ENCODE measurements at regions not wholly inside any gene's neighbourhood (a gene's known extent, or its start where the extent isn't known, plus 50 kb on each side); places are given as distances from the start of the nearest gene placed in this dataset.
"Not testable (repeated sequence)": the region's sequence is repeated elsewhere in the genome, so short reads cannot be mapped to it uniquely, and the experiment has no call there.

DNA sequence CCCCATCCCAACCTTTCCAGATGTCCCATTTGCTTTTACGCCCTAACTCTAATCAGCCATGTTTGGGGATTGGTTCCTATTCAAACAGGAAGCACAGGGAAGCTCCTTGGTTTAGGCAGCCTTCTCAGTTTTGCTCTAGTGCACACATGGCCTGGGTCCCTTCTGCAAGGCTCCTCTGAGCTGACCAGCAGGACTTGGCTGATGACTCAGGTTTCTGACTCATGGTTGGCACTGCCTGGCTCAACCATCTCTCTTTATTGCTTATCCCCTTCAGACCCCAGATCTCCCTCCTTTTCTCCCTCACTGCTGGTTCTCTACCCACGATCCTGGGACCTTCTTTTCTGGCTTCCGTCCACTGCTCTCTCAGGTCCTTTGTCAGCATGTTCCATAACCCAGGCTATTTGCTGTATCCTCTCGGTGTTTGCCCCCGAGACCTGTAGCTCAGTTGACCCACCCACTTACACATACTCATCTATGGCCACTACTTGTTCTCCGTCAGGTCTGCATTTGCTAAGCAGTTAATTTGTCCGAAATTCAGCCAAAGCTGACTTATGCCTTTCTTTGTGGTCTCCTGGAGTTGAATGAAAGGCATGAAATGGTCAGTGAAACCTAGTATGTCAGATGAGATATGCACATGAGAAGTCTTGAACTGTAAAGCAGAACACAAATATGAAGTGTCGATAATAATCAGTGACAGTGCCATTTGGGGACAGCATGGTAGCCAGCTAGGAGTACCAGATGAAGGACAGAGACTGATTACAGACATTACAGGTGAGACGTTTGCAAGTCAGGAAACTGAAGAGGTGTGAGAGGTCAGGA lies 323.5 kb upstream of the ROPN1 start:
- DNase-seq (ENCODE audit: low read depth), result peak; percentile 96

DNA sequence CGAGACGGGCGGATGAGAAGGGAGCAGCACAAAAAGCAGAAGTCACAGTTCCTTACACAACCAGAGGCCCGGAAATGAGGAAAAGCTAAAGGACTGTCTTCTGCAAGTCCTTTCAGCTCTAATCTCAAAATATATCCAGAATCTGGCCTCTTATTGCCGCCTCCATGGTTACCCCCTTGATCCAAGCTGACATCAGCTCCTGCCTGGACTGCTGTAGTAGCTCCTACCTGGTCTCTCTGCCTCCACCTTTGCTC lies 324.0 kb upstream of the ROPN1 start:
- no peak for DNase-seq (ENCODE audit: low read depth)

DNA sequence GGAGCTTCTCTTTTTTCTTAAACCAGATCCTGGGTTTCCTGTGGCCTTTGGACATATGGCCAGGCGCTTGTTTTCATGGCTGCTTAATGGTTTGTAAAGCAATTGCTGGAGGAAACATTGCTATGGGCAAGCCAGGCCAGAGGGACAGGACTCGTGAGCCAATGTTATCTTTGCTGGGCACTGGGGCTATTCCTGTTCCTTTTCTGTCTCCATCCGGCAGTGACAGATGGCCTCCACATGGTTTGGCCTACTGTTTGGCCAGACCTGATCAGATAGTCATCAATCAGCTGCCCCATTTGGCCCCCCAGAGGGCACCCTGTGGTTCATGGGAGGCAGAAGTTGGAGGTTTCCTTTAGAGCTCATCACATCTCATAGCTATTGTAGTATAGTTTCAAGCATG lies 326.1 kb upstream of the ROPN1 start:
- DNase-seq (ENCODE audit: low read depth), result no peak

DNA sequence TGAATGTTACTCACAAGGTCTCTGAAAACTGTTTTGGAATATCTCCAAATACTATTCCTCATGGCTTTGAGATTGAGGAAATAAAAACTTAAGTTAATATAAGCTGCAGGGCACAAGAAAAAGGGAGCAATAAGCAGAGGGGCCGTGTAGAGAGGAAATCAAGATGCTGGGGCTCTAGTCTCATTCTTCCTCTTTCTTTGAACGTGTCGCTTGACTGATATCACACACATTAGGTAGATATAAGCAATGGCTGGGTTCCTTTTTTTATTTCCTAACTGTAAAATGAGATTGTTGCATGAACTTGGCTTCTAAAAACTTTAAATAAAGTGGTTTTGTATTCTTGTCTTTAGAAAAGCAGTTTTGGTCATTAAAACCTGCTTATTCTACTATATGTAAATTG lies 326.7 kb upstream of the ROPN1 start:
- DNase-seq (ENCODE audit: low read depth), result no peak

DNA sequence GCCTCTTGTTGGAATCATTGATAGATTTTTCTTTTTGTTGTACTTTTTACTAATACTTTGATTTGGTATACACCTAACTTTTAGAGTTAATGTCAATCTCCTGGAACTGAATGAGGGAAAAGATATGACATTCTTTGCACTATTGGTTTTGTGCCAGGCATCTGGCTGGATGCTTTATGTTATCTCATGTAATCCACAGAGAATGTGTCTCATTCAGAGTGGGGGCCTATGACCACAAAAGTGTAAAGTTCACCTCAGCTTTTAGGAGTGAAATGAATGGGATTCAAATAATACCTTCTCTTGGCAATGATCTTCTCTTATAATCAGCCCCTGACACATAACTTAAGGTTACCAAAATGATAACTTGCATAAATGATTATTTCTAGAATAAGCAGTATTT lies 329.1 kb upstream of the ROPN1 start:
- DNase-seq (ENCODE audit: low read depth), result no peak

DNA sequence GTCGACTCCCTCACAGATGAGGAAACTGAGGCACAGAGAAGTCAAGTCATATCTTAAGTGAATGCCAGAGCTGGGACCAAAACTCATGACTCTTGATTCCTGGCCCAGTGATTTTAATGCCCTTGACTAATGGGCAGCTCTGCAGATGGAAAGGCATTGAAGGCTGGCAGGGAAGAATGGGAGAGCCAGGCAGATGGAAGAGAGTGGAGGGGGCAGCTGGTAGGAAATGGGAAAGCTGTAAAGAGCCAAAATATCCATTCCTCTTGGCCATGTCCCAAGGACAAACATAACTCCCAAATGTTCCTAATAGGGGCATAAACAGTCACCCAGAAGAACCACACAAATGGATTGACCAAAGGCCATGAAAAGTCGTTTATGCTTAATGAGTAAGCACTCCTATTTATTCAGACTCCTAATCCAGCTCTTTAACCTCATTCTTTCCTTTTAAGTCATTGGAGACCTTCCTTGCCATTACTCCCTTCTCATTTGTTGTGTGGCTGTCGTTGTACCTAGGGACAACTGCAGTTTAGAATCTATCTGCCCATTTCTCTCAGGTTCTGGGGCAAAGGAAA lies 330.5 kb upstream of the ROPN1 start:
- DNase-seq (ENCODE audit: low read depth), result no peak

DNA sequence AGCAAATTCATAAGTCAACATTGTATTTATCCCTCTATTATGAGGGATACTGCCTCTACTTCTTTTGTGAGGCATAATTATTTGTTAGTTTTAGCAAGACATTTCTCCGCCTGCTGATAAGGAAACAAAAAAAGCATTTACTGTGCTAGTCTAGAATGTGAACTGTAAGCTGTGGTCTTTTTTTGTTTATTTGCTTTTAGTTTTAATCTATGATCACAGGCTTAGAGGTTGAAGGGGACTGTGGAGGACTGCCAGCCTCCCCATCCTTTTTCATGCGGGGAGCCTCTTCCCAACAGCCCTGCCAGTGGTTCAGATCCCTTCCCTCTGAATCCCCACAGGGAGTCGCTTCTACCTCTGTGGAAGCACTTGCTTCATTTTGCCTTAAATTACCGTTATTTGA lies 331.0 kb upstream of the ROPN1 start:
- DNase-seq (ENCODE audit: low read depth), result no peak

DNA sequence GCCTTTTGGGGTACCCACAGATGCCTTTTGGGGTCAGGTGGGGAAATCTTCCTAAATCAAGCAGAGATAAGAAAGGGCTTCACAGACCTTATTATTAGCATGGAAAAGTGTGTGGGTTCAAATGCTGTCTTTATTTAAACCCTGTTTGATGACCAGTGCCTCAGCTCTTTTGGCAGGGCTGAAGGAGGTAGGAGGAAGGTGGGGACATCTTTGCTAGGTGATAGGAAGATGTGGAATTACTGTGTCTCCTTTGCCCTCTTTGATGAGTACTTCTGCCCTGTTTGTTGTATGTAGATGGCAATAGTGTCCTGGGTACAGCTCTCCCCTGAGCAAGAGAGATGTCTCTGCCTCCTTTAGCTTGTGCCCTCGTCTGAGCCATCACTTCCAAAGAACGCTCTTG lies 333.3 kb upstream of the ROPN1 start:
- no peak for DNase-seq (ENCODE audit: low read depth)

DNA sequence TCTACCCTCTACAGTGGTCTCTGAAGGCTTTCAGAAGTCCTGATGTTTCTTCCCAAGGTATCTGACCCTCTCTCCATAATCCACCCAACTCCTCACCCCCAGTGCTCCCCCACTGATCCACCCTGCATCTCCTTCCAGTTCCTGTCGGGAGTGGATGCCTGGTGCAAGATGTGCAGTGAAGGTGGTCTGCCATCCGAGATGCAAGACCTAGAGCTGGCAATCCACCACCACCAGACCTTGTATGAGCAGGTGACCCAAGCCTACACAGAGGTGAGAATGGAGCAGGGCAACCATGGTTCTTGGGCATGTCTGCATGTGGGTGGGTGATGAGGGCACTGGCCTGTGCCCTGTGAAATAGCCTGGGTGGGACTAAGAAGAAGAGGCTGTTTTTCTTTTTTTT lies 337.8 kb upstream of the ROPN1 start:
- DNase-seq (ENCODE audit: low read depth), result no peak

DNA sequence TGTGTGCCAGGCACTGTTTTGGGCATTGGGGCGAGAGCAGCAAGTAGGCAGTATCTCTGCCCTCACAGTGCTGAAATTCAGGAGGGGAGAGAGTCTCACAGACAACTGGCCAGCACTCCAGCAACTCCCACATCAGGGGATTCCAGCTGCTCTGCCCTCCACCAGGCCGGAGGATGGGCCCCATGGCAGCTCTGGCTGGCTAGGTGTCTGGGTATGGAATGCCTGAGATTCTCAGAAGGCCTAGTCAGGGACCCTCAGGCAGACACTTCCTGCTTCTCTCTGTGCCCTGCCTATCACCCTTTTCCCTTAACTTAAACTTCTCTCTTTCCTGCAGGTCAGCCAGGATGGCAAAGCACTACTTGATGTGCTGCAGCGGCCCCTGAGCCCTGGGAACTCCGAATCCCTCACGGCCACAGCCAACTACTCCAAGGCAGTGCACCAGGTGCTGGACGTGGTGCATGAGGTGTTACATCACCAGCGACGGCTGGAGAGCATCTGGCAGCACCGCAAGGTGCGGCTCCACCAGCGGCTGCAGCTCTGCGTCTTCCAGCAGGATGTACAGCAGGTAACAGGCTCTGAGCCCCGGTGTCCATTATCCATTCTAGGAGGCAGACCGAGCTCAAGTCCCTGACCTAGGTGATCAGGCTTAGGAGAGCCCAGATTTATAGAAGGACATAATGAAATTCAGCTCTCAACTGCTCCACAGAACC lies 342.2 kb upstream of the ROPN1 start:
- DNase-seq (ENCODE audit: low read depth), result no peak

DNA sequence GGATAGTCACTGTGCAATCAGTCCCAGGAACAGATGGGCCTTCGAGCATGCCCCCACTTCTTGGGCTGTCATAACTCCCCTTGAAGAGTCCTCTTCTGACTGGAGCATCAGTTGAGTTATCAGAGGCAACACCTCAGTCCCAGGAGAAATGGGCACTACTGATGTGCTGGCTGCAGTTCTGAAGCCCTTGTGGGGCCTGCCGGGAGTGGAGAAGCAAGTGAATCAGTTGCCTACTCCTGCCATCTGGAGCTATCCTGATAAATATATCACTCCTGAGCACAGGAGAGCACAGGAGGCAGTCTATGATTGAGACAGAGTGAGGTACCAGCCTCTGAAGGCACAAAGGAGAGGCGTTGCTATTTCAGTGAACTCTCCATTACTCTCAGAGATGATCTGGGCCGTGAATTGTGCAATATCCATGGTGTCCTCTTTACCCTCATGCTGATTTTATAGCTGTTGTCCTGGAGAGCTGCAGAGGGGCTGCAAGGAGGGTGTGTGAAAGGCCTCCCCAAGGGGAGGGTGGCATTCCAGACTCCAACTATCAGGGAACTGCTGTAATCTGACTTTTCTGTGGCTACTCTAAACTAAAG lies 344.2 kb upstream of the ROPN1 start:
- DNase-seq (ENCODE audit: low read depth), result no peak

DNA sequence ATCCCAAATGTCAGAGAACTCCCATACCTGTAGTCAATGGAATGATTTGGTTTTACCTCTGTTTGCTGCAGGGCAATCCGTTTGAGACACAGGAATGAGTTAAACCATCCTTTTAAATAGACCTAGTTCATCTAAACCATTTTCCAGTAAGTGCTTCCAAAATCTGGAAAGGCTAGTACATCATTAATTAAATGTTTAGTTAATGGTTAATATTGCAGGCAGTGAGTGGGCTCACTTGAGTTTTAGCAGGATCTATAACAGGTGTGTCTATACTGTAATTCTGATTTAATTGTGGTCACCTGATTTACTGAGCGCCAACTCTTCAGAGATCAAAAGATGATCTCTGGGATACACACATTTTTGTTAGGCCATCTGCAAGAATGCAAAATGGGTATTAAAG lies 353.9 kb upstream of the ROPN1 start:
- no peak for DNase-seq (ENCODE audit: low read depth)

DNA sequence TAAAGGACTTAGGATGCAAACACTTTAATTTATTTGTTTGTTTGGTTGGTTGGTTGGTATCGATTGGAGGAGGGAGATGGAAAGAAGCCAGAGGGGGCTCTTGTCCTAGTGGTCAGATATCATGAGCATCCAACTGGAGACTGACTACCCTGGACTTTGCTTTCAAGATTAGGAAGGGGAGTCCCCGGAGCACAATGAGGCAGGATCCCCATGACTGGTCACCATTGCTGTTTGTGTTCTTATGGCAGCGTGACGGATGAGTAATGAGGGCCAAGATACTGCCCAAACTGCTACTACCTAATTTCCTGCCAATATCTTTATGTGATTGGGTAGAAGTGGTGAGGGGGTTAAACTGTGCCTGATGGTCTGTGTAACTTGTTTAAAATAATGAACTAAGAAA lies 354.6 kb upstream of the ROPN1 start:
- DNase-seq (ENCODE audit: low read depth), result no peak

DNA sequence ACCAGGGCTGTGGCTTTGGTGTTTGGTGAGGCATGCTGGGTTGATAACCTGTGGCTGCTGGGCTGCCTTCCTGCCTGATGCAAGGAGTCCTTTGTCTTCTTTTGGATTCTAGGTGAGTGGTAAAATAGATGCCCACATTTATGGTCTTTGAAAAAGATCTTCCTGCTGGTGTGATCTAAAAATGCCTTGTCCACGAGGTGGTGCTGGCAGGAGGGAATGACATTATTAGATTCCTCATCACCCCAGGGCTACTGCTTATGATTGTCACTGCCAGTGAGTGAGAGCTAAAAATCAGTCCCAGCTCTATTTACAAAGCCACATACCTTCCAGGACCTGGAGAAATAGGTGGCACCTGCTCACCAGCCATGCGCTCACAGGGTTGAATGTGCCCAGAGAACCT lies 355.5 kb upstream of the ROPN1 start:
- peak; percentile 30 for DNase-seq (ENCODE audit: low read depth)

DNA sequence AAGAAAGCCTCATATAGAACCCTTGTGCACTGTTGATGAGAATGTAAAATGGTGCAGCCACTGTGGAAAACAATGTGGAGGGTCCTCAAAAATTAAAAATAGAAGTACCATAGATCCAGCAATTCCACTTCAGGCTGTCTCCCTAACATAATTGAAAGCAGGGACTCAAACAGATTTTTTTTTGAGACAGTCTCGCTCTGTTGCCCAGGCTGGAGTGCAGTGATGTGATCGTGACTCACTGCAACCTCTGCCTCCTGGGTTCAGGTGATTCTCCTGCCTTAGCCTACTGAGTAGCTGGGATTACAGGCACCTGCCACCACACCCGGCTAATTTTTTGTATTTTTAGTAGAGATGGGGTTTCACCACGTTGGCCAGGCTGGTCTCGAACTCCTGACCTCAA lies 356.6 kb upstream of the ROPN1 start:
- not testable (repeated sequence) for DNase-seq (ENCODE audit: low read depth)

DNA sequence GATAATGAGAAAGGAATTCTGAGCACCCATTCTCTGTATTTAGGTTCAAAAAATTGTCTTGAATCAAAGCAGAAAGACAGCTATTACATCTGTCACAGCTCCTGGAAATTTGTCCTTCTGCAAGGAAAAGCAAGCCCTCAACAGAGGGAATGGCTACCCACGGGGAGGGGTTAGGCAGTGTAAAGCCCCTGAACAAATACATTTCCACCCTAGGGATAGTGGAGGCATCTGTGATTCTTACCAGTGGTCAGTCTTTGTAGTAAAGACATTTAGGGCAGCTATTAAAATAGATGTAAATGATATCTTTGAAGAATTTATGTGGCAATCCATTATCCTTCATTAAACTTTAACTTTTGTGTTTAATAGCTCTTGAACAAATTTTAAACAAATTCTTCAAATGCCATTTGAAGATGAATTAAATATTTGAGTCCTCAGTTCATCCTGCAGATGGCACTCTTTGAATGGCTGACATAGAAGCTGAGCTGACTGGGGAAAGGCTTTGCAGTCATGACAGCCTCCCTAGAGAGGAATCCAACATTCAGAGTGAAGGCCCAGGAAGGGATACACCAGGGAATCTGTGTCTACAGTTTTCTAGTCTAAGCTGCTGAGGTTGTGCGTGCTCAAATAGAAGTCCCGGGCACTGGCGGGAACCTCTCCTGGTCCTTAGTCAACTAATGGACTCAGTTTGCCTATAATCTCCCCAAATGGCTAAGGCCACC lies 359.7 kb upstream of the ROPN1 start:
- DNase-seq (ENCODE audit: low read depth), result peak; percentile 50

DNA sequence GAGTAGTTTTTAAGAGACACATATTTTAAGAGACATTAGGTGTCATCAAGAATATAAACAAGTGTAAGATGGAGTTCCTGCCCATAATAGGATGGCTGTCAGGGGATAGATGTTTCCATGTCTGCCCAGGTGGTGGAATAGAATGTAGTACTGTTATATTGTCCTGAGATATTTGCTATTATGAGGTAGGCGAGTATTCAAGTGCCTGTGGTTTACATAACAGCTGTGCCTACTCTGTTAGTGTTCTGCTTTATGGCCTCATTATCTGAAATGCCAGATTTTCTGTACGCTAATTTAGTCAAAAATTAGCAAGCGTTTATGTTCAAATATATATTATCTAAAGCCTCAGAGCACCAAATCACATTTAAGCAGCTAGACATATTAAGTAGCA lies 360.2 kb upstream of the ROPN1 start:
- DNase-seq (ENCODE audit: low read depth), result no peak

DNA sequence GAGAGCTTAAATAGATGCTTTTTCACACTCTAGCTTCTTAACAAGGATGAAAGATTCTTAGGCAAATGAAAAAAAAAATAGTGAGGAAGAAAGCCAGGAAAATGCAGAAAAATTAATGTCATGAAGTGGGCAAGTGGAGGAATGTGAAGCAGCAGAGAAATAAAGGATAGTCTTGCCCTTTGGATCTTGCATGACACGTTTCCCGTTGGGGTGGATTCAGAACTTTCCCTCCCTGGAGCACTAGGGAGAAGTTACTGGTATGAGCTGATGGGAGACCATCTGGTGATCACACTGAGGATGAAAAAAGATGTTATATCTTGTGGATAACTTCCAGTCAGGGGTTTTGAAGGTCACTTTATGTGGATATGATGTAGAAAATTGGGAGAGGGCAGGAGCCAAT lies 361.8 kb upstream of the ROPN1 start:
- DNase-seq (ENCODE audit: low read depth), result no peak

DNA sequence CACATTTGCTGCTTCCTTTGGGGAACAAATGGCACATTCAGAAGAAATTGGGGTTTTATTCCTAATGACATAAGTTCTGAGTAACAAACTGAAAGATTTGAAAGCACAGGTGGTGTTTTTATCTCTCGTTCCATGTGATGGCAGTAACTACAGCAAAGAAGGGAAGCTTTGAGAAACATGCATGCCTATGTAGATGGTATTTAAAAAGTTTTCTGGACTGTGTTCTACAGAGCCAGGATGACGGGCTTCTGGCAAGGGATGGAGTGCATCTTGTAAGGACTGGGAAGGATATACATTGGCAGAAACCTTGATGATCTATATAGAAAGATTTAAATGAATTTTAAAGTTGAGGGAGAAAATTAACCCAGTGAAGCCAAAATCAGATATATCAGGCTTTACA lies 362.2 kb upstream of the ROPN1 start:
- no peak for DNase-seq (ENCODE audit: low read depth)

DNA sequence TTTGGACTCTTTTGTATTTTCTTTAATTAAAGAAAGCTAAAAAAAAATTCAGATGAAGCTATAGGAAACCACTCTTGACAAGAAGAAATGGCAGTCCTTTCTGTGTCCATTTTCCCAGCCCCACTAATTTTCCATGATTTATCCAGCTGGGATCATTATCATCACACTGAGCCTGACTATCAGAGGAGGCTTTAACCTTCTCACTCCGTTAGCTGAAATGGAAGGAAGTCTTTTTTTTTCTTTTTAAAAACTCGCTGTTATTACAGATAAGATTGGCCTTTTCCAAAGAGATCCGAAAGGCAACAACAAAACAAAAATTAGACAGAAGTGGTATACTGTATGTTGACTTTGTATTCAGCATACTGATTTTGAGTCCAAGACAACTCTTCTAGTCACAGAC lies 366.2 kb upstream of the ROPN1 start:
- no peak for DNase-seq (ENCODE audit: low read depth)

DNA sequence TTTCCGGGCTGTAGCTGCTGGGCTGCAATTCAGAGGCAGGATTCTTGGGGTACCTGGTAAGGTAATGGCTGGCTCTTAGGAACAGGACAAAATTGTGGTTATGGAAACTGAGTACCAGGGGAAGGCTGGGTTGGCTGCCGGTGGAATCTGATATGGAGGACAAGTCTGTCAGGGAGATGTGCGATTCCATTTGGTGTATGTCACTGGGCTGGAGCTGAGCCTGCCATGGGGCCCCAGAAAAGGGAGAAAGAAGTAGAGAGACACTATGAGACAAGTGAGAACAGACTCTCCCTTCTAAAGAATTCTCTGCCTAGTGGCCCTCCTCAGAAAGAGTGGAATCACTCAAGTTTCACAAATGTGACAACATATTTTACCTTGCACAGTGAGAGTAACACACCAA lies 368.2 kb upstream of the ROPN1 start:
- DNase-seq (ENCODE audit: low read depth), result no peak

DNA sequence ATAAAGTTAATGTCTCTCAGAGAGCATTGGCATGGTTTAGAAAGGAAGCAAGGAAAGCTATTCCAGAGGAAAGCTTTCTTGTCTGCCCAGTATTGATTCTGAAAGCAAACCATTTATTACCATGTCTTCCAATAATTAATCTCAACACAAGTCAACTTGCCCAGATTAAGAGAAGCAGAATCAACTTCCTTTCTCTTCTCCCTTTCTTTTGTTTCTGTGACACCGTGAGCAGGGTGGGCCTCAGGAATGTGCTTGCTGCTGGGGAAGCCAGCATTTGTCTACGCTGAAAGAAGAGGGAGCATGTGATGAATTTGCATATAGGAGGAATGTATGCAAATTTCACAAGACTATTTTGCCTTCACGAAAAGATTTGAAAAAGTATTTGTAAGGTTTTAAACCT lies 368.6 kb upstream of the ROPN1 start:
- no peak for DNase-seq (ENCODE audit: low read depth)
